HG02852 (cell line): ENCODE measurements at regions not wholly inside any gene's neighbourhood (a gene's known extent, or its start where the extent isn't known, plus 50 kb on each side); places are given as distances from the start of the nearest gene placed in this dataset.

ENCODE experiments used
- ATAC-seq: cut with Tn5 transposase; IDR thresholded peaks from one replicate; pipeline ENCODE4 v1.9.1; 2021; ENCODE audit warnings: mild to moderate bottlenecking, moderate library complexity; ENCODE audit not compliant: unreplicated experiment

GRCh38 chr2:163859951-163860350 is 124.1 kb upstream of the FIGN start:
- ATAC-seq: no peak

DNA sequence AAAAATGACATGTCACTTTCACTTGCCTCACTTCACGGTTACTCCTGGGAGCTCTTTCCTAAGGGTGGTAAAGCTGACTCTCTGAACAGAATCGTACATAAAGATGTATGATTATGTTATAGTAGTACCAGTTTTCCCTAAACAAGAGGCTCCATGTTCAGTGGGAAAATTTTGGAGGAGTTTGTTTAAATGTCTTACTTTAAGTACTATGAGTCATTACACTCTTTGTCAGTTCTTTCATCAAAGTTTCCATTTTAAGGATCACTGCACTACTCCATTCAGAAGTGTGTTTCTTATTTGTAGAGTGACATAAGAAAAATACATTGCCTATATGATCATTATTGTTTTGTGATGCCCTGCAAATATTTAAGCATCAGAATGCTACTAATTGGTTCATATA is 121.1 kb upstream of the FIGN start:
- no peak for ATAC-seq

GRCh38 chr2:163852616-163853015 is 116.8 kb upstream of the FIGN start:
- no peak for ATAC-seq

- ATAC-seq: no peak
These were observed 114.1 kb upstream of the FIGN start for GRCh38 chr2:163849756-163850435.

DNA sequence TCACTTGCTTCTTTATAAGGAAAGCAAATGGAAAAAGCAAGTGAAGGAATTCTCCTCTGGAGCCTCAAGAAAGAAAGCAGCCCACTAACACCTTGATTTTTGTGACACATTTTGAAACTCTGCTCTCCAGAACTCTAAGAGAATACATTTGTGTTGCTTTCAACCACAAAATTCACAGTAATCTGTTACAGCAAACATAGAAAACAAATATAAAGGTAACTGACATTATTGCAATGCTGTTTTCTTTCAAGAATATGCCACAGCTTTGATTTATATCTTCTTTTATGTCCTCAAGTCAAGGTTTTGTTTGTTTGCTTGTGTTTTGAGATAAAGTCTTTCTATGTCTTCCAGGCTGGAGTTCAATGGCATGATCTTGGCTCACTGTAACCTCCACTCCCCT is 103.1 kb upstream of the FIGN start:
- no peak for ATAC-seq

DNA sequence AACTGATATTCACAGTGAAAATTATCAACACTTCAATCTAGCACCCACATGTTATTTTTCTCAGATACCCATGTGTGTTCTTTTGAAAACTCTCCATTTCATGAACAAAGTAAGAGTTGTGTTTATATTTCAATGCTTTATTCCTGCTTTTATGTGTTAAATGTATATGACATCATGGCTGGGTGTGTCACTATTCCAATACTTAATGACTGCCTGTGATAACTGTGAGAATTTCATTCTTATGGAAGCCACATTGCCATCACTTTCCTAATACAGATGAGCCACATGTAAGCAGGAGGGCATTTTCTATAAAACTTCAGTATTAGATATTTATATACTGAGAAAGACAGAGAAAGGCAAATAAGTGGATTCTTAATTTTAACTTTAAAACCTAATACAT is 100.4 kb upstream of the FIGN start:
- ATAC-seq: no peak

- no peak for ATAC-seq
These were observed 99.0 kb upstream of the FIGN start for GRCh38 chr2:163834841-163835240.

GRCh38 chr2:163834221-163834620 is 98.4 kb upstream of the FIGN start:
- no peak for ATAC-seq

DNA sequence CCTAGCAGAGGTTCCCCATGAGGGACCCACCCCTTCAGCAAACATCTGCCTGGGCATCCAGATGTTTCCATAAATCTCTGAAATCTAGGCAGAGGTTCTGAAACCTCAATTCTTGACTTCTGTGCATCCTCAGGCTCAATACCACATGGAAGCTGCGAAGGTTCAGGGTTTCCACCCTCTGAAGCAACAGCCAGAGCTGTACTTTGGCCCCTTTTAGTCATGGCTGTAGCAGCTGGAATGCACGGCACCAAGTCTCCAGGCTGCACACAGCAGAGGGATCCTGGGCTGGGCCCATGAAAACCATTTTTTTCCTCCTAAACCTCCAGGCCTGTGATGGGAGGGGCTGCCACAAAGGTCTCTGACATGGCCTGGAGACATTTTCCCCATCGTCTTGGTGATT is 93.0 kb upstream of the FIGN start:
- ATAC-seq: no peak

DNA sequence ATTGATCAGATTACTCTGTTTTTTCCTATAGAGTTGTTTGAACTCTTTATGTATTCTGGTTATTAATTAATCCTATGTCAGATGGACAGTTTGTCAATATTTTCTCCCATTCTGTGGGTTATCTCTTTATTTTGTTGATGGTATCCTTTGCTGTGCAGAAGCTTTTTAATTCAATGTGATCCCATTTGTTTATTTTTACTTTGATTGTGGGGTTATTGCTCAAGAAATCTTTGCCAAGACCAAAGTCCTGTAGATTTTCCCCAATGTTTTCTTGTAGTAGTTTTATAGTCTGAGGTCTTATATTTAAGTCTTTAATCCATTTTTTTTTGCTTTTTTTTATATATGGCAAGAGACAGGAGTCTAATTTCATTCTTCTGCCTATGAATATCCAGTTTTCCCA is 86.2 kb upstream of the FIGN start:
- no peak for ATAC-seq

DNA sequence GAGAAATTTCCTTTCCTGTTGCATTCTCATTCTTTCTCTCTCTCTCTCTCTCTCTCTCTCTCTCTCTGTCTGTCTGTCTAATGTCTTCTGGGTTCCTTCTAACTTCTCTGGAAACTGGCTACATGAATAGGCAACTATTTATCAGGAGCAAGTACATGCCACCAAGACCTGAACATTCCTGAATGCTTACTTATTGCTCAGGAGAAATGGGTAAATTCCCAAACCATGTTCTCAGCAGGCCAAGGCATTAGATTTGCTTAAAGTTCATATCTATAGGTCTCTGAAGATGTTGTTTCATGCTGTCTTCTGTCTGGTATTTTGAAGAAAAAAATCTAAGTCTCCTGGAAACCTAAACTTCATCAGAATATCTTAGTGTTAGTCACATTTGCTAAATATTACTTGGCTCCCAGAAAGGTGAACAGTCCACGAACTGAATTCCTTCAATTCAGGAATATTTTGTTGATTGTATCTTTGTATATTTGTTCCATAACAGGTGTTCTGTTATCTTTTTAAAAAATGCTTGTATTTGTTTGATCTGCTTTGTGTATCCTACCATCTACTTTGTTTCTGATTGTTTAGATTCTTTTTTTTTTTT is 77.2 kb upstream of the FIGN start:
- ATAC-seq: no peak

DNA sequence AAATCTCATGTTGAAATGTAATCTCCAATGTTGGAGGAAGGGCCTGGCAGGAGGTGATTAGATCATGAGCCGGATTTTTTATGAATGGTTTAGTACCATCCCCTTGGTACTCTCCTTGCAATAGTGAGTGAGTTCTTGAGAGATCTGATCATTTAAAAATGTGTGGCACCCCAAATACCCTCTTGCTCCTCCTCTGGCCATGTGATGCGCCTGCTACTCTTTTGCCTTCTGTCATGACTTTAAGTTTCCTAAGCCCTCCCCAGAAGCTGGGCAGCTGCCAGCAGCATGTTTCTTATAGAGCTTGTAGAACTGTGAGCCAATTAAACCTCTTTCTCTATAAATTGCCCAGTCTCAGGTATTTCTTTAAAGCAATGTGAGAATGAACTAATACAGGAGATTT is 72.6 kb upstream of the FIGN start:
- no peak for ATAC-seq

DNA sequence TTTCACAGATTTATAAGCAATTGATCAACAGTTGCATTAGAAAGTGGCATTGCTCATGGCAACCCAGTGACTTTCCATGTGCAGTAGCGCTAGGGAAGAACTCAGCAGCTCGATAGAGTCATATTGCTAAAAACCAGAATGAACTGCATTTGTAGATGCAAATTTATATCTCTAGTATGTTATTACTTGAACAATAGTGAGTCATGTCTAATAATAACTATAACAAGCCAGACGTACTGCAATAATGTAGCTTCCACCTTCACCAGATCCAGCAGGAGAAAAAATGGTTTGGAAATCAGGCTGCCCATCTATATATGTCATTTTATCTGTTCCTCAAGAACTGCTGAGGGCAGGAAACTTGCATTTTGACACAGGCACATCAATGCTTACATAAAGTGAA is 66.5 kb upstream of the FIGN start:
- ATAC-seq: no peak

GRCh38 chr2:163801486-163801885 is 65.7 kb upstream of the FIGN start:
- no peak for ATAC-seq

- ATAC-seq: no peak
These were observed 65.2 kb upstream of the FIGN start for GRCh38 chr2:163800951-163801381.

GRCh38 chr2:163799807-163800206 is 64.0 kb upstream of the FIGN start:
- no peak for ATAC-seq

GRCh38 chr2:163794635-163795034 is 58.8 kb upstream of the FIGN start:
- ATAC-seq: no peak
